OCI-LY7 (cell line): ENCODE measurements at regions not wholly inside any gene's neighbourhood (a gene's known extent, or its start where the extent isn't known, plus 50 kb on each side); places are given as distances from the start of the nearest gene placed in this dataset.

ENCODE experiments used
- BruUV-seq: library from RNA; stranded (reverse); fragments of 400-500 nt; replicated peaks from 2 replicates; lab custom pipeline; 2021; lab: Mats Ljungman, UMichigan
- CTCF ChIA-PET: fragments of 300-600 bp; sonication (Branson Sonifier 250); formaldehyde crosslinking; loops from one replicate; lab custom pipeline; 2022; ENCODE audit warnings: antibody characterized with exemption; ENCODE audit not compliant: unreplicated experiment; lab: Charles Lee
- POLR2A ChIA-PET: fragments of 300-600 bp; sonication (Branson Sonifier 250); formaldehyde crosslinking; loops from one replicate; lab custom pipeline; 2022; ENCODE audit warnings: antibody characterized with exemption; lab: Charles Lee
- DNase-seq: peaks from one replicate; pipeline ENCODE4 v3.0.0-alpha.2; 2015; ENCODE audit warnings: low spot score
- H2AFZ ChIP-seq: fragments of 200-600 bp; sonication (generic), shearing (Covaris generic); 2 replicates; pipeline ENCODE4 v1.6.1; 2014; ENCODE audit warnings: mild to moderate bottlenecking, antibody characterized with exemption, low read length, moderate library complexity
- H3K27ac ChIP-seq: fragments of 200-600 bp; sonication (generic); 2 replicates; pipeline ENCODE4 v1.5.1; 2014; ENCODE audit warnings: mixed run types, low read depth, mild to moderate bottlenecking, moderate library complexity, low read length, inconsistent platforms; ENCODE audit not compliant: poor library complexity, severe bottlenecking
- H3K36me3 ChIP-seq: fragments of 200-600 bp; sonication (generic); 2 replicates; pipeline ENCODE4 v1.6.1; 2014; ENCODE audit warnings: mild to moderate bottlenecking, antibody characterized with exemption, low read length, moderate library complexity, mixed read lengths; ENCODE audit not compliant: insufficient read depth
- H3K4me1 ChIP-seq: fragments of 200-600 bp; sonication (generic); 2 replicates; pipeline ENCODE4 v1.5.1; 2014; ENCODE audit warnings: mild to moderate bottlenecking, low read length; ENCODE audit not compliant: insufficient read depth, poor library complexity, severe bottlenecking
- H3K4me2 ChIP-seq: fragments of 200-600 bp; sonication (generic); 2 replicates; pipeline ENCODE4 v1.6.1; 2014; ENCODE audit warnings: mild to moderate bottlenecking, low read length
- H3K4me3 ChIP-seq: fragments of 200-600 bp; sonication (generic); 2 replicates; pipeline ENCODE4 v1.5.1; 2014; ENCODE audit warnings: mild to moderate bottlenecking, low read depth, low read length; ENCODE audit not compliant: poor library complexity, severe bottlenecking
- H3K79me2 ChIP-seq: fragments of 200-600 bp; sonication (generic); 2 replicates; pipeline ENCODE4 v1.6.1; 2016; ENCODE audit warnings: low read depth, mild to moderate bottlenecking, low read length, moderate library complexity, mixed read lengths; ENCODE audit not compliant: insufficient read depth
- H3K9me2 ChIP-seq: fragments of 200-600 bp; sonication (generic); 2 replicates; pipeline ENCODE4 v1.6.1; 2016; ENCODE audit warnings: mild to moderate bottlenecking, low read length, mixed read lengths; ENCODE audit not compliant: insufficient read depth
- H3K9me3 ChIP-seq: fragments of 200-600 bp; sonication (generic); 2 replicates; pipeline ENCODE4 v1.6.1; 2014; ENCODE audit warnings: mild to moderate bottlenecking, mixed run types, low read length, mixed read lengths
- H4K20me1 ChIP-seq: fragments of 200-600 bp; sonication (generic); 2 replicates; pipeline ENCODE4 v1.6.1; 2014; ENCODE audit warnings: mild to moderate bottlenecking, antibody characterized with exemption, low read length, moderate library complexity, mixed read lengths; ENCODE audit not compliant: insufficient read depth
- CTCF ChIP-seq: fragments of 200-600 bp; sonication (generic); conservative IDR thresholded peaks from 2 replicates; pipeline ENCODE4 v1.5.1; 2014; ENCODE audit warnings: mild to moderate bottlenecking, antibody characterized with exemption, low read length, moderate library complexity, mixed read lengths
- EZH2phosphoT487 ChIP-seq: fragments of 200-600 bp; sonication (generic); IDR thresholded peaks from 2 replicates; pipeline ENCODE4 v1.6.1; 2018; ENCODE audit warnings: low read depth, borderline replicate concordance, mild to moderate bottlenecking, mixed run types, antibody characterized with exemption, low read length, moderate library complexity, mixed read lengths
- intact Hi-C: fragments of 100-400 bp; cut with micrococcal nuclease; formaldehyde crosslinking; loops from one replicate; pipeline ENCODE4 v1.10.0; 2022; ENCODE audit not compliant: unreplicated experiment

- DNase-seq, result no peak
- Histone ChIP-seq H3K27ac (no peak overlapping the region), H3K9me2 (no peaks in the 10 kb centered on the region), H2AFZ (no peak overlapping the region), H3K79me2 (no peaks in the 10 kb centered on the region), H3K4me1 (no peaks in the 10 kb centered on the region), H3K4me3 (no peak overlapping the region), H4K20me1 (no peaks in the 10 kb centered on the region), H3K4me2 (no peak overlapping the region), H3K36me3 (no peaks in the 10 kb centered on the region), H3K9me3 (no peaks in the 10 kb centered on the region)
- BruUV-seq, result no TSS peak
- intact Hi-C loops, result no loop called here
- ChIA-PET POLR2A (interaction anchor here (0.5 to 0.7 kb wide), 2 partner anchors 699 to 1163 kb away, joined by 3 to 6 read pairs; no protein-coding TSS in a partner anchor), CTCF (no interaction called here)
- TF ChIP-seq CTCF (no peak), EZH2phosphoT487 (no peak)
Observed at GRCh38 chr5:135230251-135230925, 168.6 kb downstream of the MACROH2A1 start.

- Histone ChIP-seq H3K9me2 (no peaks in the 10 kb centered on the region), H2AFZ (no peak overlapping the region), H3K4me1 (no peaks in the 10 kb centered on the region), H4K20me1 (no peaks in the 10 kb centered on the region), H3K9me3 (no peaks in the 10 kb centered on the region), H3K4me3 (no peak overlapping the region), H3K36me3 (no peaks in the 10 kb centered on the region), H3K4me2 (no peak overlapping the region), H3K79me2 (no peaks in the 10 kb centered on the region), H3K27ac (no peak overlapping the region)
- no peak for TF ChIP-seq CTCF
- no peak for DNase-seq
- BruUV-seq, result no TSS peak
- intact Hi-C loops, result no loop called here
- ChIA-PET CTCF (no interaction called here), POLR2A (no interaction called here)
Observed at GRCh38 chr5:135229679-135230132, 169.3 kb downstream of the MACROH2A1 start.

- Histone ChIP-seq H3K4me1 (no peaks in the 10 kb centered on the region), H3K79me2 (no peaks in the 10 kb centered on the region), H3K9me2 (no peaks in the 10 kb centered on the region), H2AFZ (no peak overlapping the region), H3K9me3 (no peaks in the 10 kb centered on the region), H3K36me3 (no peaks in the 10 kb centered on the region), H3K4me2 (no peak overlapping the region), H3K27ac (no peak overlapping the region), H4K20me1 (no peaks in the 10 kb centered on the region), H3K4me3 (no peak overlapping the region)
- no peak for DNase-seq
- POLR2A ChIA-PET, result no interaction called here
- BruUV-seq, result no TSS peak
- TF ChIP-seq EZH2phosphoT487 (no peak), CTCF (no peak)
- CTCF ChIA-PET, result no interaction called here
- intact Hi-C loops, result no loop called here
Observed at GRCh38 chr5:135229122-135229521, 169.9 kb downstream of the MACROH2A1 start.
